ENCODE measurements at regions not wholly inside any gene's neighbourhood (a gene's known extent, or its start where the extent isn't known, plus 50 kb on each side); places are given as distances from the start of the nearest gene placed in this dataset.
"Not testable (repeated sequence)": the region's sequence is repeated elsewhere in the genome, so short reads cannot be mapped to it uniquely, and the experiment has no call there.

DNA sequence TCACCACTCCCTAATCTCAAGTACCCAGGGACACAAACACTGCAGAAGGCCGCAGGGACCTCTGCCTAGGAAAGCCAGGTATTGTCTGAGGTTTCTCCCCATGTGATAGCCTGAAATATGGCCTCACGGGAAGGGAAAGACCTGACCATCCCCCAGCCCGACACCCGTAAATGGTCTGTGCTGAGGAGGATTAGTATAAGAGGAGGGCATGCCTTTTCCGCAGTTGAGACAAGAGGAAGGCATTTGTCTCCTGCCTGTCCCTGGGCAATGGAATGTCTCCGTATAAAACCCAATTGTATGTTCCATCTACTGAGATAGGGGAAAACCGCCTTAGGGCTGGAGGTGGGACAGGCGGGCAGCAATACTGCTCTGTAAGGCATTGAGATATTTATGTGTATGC lies 1082.1 kb downstream of the UQCRFS1 start:
- TF ChIP-seq, protein P1, sequence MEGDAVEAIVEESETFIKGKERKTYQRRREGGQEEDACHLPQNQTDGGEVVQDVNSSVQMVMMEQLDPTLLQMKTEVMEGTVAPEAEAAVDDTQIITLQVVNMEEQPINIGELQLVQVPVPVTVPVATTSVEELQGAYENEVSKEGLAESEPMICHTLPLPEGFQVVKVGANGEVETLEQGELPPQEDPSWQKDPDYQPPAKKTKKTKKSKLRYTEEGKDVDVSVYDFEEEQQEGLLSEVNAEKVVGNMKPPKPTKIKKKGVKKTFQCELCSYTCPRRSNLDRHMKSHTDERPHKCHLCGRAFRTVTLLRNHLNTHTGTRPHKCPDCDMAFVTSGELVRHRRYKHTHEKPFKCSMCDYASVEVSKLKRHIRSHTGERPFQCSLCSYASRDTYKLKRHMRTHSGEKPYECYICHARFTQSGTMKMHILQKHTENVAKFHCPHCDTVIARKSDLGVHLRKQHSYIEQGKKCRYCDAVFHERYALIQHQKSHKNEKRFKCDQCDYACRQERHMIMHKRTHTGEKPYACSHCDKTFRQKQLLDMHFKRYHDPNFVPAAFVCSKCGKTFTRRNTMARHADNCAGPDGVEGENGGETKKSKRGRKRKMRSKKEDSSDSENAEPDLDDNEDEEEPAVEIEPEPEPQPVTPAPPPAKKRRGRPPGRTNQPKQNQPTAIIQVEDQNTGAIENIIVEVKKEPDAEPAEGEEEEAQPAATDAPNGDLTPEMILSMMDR (conservative IDR thresholded peaks at IDR 0.05; ENCODE audit: low read depth, low read length), result not testable (repeated sequence)
- TF ChIP-seq EZH2 (IDR thresholded peaks at IDR 0.05; ENCODE audit: borderline replicate concordance, low read depth, low read length, poor library complexity, severe bottlenecking), result not testable (repeated sequence)
